GM18868 (cell line): ENCODE measurements at regions not wholly inside any gene's neighbourhood (a gene's known extent, or its start where the extent isn't known, plus 50 kb on each side); places are given as distances from the start of the nearest gene placed in this dataset.

Experiments used
- ATAC-seq: cut with Tn5 transposase; IDR thresholded peaks from one replicate; pipeline ENCODE4 v1.9.1; 2021; ENCODE audit warnings: mild to moderate bottlenecking, moderate library complexity; ENCODE audit not compliant: unreplicated experiment

- ATAC-seq, result no peak
Observed at GRCh38 chr2:153043385-153043784, 325.0 kb downstream of the ARL6IP6 start.

GRCh38 chr2:153028626-153029025 is 310.2 kb downstream of the ARL6IP6 start:
- ATAC-seq, result no peak

GRCh38 chr2:153027533-153027932 is 309.1 kb downstream of the ARL6IP6 start:
- no peak for ATAC-seq

GRCh38 chr2:153020201-153020600 is 301.8 kb downstream of the ARL6IP6 start:
- no peak for ATAC-seq

- peak; percentile 84 for ATAC-seq
Observed at GRCh38 chr2:153005071-153005730, 286.8 kb downstream of the ARL6IP6 start.

GRCh38 chr2:153004627-153005026 is 286.2 kb downstream of the ARL6IP6 start:
- peak; percentile 93 for ATAC-seq

GRCh38 chr2:152974146-152974545 is 255.7 kb downstream of the ARL6IP6 start:
- no peak for ATAC-seq

GRCh38 chr2:152971685-152972084 is 253.3 kb downstream of the ARL6IP6 start:
- no peak for ATAC-seq

- no peak for ATAC-seq
Observed at GRCh38 chr2:152962446-152962845, 244.0 kb downstream of the ARL6IP6 start.

- no peak for ATAC-seq
Observed at GRCh38 chr2:152961351-152961750, 242.9 kb downstream of the ARL6IP6 start.

GRCh38 chr2:152950126-152950525 is 231.7 kb downstream of the ARL6IP6 start:
- no peak for ATAC-seq

GRCh38 chr2:152944099-152944498 is 225.7 kb downstream of the ARL6IP6 start:
- no peak for ATAC-seq

- ATAC-seq, result no peak
Observed at GRCh38 chr2:152942940-152943440, 224.6 kb downstream of the ARL6IP6 start.

GRCh38 chr2:152930501-152930900 is 212.1 kb downstream of the ARL6IP6 start:
- no peak for ATAC-seq

GRCh38 chr2:152929628-152930027 is 211.2 kb downstream of the ARL6IP6 start:
- no peak for ATAC-seq

GRCh38 chr2:152925547-152926448 is 207.4 kb downstream of the ARL6IP6 start:
- peak; percentile 92 for ATAC-seq

- no peak for ATAC-seq
Observed at GRCh38 chr2:152924722-152925121, 206.3 kb downstream of the ARL6IP6 start.

GRCh38 chr2:152924219-152924618 is 205.8 kb downstream of the ARL6IP6 start:
- no peak for ATAC-seq

GRCh38 chr2:152920846-152921245 is 202.4 kb downstream of the ARL6IP6 start:
- ATAC-seq, result no peak

GRCh38 chr2:152910970-152911369 is 192.6 kb downstream of the ARL6IP6 start:
- ATAC-seq, result no peak

- ATAC-seq, result no peak
Observed at GRCh38 chr2:152907046-152907445, 188.6 kb downstream of the ARL6IP6 start.

- ATAC-seq, result no peak
Observed at GRCh38 chr2:152894051-152894450, 175.6 kb downstream of the ARL6IP6 start.
